ENCODE measurements at regions not wholly inside any gene's neighbourhood (a gene's known extent, or its start where the extent isn't known, plus 50 kb on each side); places are given as distances from the start of the nearest gene placed in this dataset.

DNA sequence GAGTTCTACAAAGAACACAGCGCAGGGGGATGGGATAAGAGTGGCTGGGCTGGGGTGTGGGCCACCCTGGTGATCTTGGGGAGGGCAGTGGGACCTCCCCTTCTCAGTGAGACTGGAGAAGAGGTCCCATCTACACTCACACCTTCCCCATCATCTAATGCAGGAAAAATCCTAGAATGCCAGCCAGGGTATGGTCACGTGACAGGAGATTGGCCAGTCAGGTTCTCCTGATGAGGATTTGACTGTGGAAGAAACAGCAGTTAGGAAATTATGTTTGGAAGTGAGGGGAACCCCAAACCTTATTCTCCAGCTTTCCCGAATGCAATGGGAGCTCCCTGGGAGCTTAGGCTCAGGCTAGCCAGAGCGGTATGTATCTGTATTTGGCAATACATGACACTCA, 158.8 kb upstream of the GRB10 start:
- TF ChIP-seq, protein P1, sequence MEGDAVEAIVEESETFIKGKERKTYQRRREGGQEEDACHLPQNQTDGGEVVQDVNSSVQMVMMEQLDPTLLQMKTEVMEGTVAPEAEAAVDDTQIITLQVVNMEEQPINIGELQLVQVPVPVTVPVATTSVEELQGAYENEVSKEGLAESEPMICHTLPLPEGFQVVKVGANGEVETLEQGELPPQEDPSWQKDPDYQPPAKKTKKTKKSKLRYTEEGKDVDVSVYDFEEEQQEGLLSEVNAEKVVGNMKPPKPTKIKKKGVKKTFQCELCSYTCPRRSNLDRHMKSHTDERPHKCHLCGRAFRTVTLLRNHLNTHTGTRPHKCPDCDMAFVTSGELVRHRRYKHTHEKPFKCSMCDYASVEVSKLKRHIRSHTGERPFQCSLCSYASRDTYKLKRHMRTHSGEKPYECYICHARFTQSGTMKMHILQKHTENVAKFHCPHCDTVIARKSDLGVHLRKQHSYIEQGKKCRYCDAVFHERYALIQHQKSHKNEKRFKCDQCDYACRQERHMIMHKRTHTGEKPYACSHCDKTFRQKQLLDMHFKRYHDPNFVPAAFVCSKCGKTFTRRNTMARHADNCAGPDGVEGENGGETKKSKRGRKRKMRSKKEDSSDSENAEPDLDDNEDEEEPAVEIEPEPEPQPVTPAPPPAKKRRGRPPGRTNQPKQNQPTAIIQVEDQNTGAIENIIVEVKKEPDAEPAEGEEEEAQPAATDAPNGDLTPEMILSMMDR (IDR thresholded peaks at IDR 0.05), result no peak
- no peak for TF ChIP-seq POLR2A (IDR thresholded peaks at IDR 0.05)
- TF ChIP-seq POLR2AphosphoS5 (IDR thresholded peaks at IDR 0.05; ENCODE audit: insufficient read depth in 1 of 2, low read depth in 1 of 2), result no peak

Measured in vagina (tissue), 2 donors.